ENCODE measurements at regions not wholly inside any gene's neighbourhood (a gene's known extent, or its start where the extent isn't known, plus 50 kb on each side); places are given as distances from the start of the nearest gene placed in this dataset.

DNA sequence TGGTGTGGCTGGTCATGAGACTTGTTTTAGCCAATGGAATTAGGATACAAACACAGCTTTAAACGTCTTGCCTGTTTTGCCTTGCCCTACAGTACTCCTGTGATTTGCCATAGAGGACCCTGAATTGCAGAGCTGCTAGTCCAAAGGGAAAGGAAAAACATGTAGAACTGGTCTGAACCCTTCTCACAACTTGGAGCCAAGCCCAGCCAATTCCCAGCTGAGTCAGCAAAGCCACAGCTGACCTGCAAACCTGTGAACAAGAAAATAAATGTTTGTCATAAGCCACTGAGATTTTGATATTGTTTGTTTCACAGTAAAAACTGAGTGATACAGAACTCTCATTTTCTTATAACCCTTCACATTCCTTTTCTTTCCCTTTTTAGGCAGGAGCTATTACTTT, 360.5 kb upstream of the API5 start:
- no peak overlapping the region for H3K4me2 ChIP-seq (ENCODE audit: low read length, poor library complexity, severe bottlenecking)
- H2BK120ac ChIP-seq (ENCODE audit: low read depth, low read length), result no peak overlapping the region
- H2BK5ac ChIP-seq (ENCODE audit: low read depth, low read length, poor library complexity, severe bottlenecking), result no peak overlapping the region
- no peak overlapping the region for H3K23ac ChIP-seq (ENCODE audit: low read length in 2 of 2)
- H3K9ac ChIP-seq (ENCODE audit: low read length), result no peak overlapping the region
- H2BK12ac ChIP-seq (ENCODE audit: low read length in 2 of 2), result no peak overlapping the region
- no peaks in the 10 kb centered on the region for H3K79me1 ChIP-seq (replicated peaks; ENCODE audit: low read length, poor library complexity, severe bottlenecking)
- DNase-seq, result no peak
- H3K4ac ChIP-seq (ENCODE audit: low read depth in 1 of 2, low read length in 2 of 2), result no peak overlapping the region
- H3K9me3 ChIP-seq (ENCODE audit: control insufficient read depth, low read length), result peaks cover 31% of the 10 kb centered on the region
- H3K27ac ChIP-seq (ENCODE audit: low read length, poor library complexity, severe bottlenecking), result no peak overlapping the region
- H3K4me3 ChIP-seq (ENCODE audit: insufficient read depth in 1 of 2, low read depth in 1 of 2, low read length in 2 of 2), result no peak overlapping the region
- no peaks in the 10 kb centered on the region for H3K4me1 ChIP-seq (ENCODE audit: control insufficient read depth, insufficient read depth, low read depth, low read length)
- H2AK5ac ChIP-seq (ENCODE audit: low read length, severe bottlenecking), result no peak overlapping the region
- H4K91ac ChIP-seq (ENCODE audit: low read length), result no peak overlapping the region
- no peak overlapping the region for H4K8ac ChIP-seq (ENCODE audit: low read length)
- H3K18ac ChIP-seq (ENCODE audit: low read depth in 1 of 2, low read length in 2 of 2), result no peak overlapping the region
- no peaks in the 10 kb centered on the region for H3K27me3 ChIP-seq (ENCODE audit: control insufficient read depth in 1 of 2, insufficient read depth in 1 of 2, low read length in 2 of 2)
- H3K14ac ChIP-seq (ENCODE audit: low read length in 2 of 2), result no peak overlapping the region
- H2AFZ ChIP-seq (ENCODE audit: low read depth, low read length), result no peak overlapping the region
- H3K36me3 ChIP-seq (ENCODE audit: control insufficient read depth in 1 of 2, insufficient read depth in 2 of 2, low read depth in 1 of 2, low read length in 2 of 2), result no peaks in the 10 kb centered on the region
- WGBS, result 87% methylated on average over 1 of the region's 1 CpG
- no peak overlapping the region for H2BK15ac ChIP-seq (ENCODE audit: low read depth, poor library complexity, severe bottlenecking)

DNA sequence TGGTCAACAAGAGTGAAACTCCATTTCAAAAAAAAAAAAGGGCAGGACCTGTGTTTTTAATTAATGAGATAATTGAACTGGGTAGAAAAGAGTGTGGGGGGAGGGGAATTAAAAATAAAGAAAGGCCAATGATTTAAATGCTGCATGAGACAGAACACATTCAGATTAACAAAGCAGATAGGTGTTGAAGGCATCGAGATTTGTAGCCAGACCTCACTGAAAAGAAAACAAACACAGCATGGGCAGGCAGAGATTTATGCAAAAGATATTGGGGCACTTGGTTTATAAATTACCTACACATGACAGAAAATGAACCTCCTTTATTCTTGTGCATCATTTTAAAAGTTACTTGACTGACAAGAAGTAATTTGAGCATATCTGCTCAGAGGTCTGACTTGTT, 354.0 kb upstream of the API5 start:
- H2AK5ac ChIP-seq (ENCODE audit: low read length, severe bottlenecking), result no peak overlapping the region
- H3K18ac ChIP-seq (ENCODE audit: low read depth in 1 of 2, low read length in 2 of 2), result no peak overlapping the region
- no peak overlapping the region for H3K27ac ChIP-seq (ENCODE audit: low read length, poor library complexity, severe bottlenecking)
- no peaks in the 10 kb centered on the region for H3K36me3 ChIP-seq (ENCODE audit: control insufficient read depth in 1 of 2, insufficient read depth in 2 of 2, low read depth in 1 of 2, low read length in 2 of 2)
- no peaks in the 10 kb centered on the region for H3K27me3 ChIP-seq (ENCODE audit: control insufficient read depth in 1 of 2, insufficient read depth in 1 of 2, low read length in 2 of 2)
- no peaks in the 10 kb centered on the region for H3K79me1 ChIP-seq (replicated peaks; ENCODE audit: low read length, poor library complexity, severe bottlenecking)
- no peaks in the 10 kb centered on the region for H3K4me1 ChIP-seq (ENCODE audit: control insufficient read depth, insufficient read depth, low read depth, low read length)
- no peak overlapping the region for H3K23ac ChIP-seq (ENCODE audit: low read length in 2 of 2)
- H3K9ac ChIP-seq (ENCODE audit: low read length), result no peak overlapping the region
- H3K4me2 ChIP-seq (ENCODE audit: low read length, poor library complexity, severe bottlenecking), result no peak overlapping the region
- no peak overlapping the region for H2AFZ ChIP-seq (ENCODE audit: low read depth, low read length)
- no peak overlapping the region for H2BK5ac ChIP-seq (ENCODE audit: low read depth, low read length, poor library complexity, severe bottlenecking)
- H4K91ac ChIP-seq (ENCODE audit: low read length), result no peak overlapping the region
- no peak overlapping the region for H3K4me3 ChIP-seq (ENCODE audit: insufficient read depth in 1 of 2, low read depth in 1 of 2, low read length in 2 of 2)
- no peak overlapping the region for H2BK15ac ChIP-seq (ENCODE audit: low read depth, poor library complexity, severe bottlenecking)
- 33% methylated on average over 1 of the region's 1 CpG for WGBS
- H3K14ac ChIP-seq (ENCODE audit: low read length in 2 of 2), result no peak overlapping the region
- H2BK120ac ChIP-seq (ENCODE audit: low read depth, low read length), result no peak overlapping the region
- H2BK12ac ChIP-seq (ENCODE audit: low read length in 2 of 2), result no peak overlapping the region
- peaks cover 12% of the 10 kb centered on the region for H3K9me3 ChIP-seq (ENCODE audit: control insufficient read depth, low read length)
- DNase-seq, result no peak
- H3K4ac ChIP-seq (ENCODE audit: low read depth in 1 of 2, low read length in 2 of 2), result no peak overlapping the region
- H4K8ac ChIP-seq (ENCODE audit: low read length), result no peak overlapping the region

DNA sequence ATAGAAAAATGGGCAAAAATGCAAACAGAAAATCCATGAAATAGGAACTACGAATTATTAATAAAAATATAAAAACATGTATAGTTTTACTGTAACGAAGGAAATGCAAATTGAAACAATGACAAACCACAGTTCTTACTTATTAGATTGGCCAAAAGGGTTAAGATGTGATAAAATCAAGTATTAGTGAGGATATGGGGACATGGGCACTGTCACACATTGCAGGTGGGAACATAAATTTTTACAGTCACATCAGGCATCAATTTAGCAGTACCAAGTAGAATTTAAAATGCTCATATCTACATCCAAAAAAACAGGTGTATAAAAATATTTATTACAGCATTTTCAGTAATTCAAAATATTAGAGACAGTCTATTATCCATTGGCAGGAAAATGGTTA, 353.2 kb upstream of the API5 start:
- Histone ChIP-seq H3K36me3 (ENCODE audit: control insufficient read depth in 1 of 2, insufficient read depth in 2 of 2, low read depth in 1 of 2, low read length in 2 of 2) (no peaks in the 10 kb centered on the region), H3K9me3 (ENCODE audit: control insufficient read depth, low read length) (peaks cover 12% of the 10 kb centered on the region), H2BK12ac (ENCODE audit: low read length in 2 of 2) (no peak overlapping the region), H3K14ac (ENCODE audit: low read length in 2 of 2) (no peak overlapping the region), H2AFZ (ENCODE audit: low read depth, low read length) (no peak overlapping the region), H2AK5ac (ENCODE audit: low read length, severe bottlenecking) (no peak overlapping the region), H3K9ac (ENCODE audit: low read length) (no peak overlapping the region), H3K4me1 (ENCODE audit: control insufficient read depth, insufficient read depth, low read depth, low read length) (no peaks in the 10 kb centered on the region), H3K4me3 (ENCODE audit: insufficient read depth in 1 of 2, low read depth in 1 of 2, low read length in 2 of 2) (no peak overlapping the region), H3K4me2 (ENCODE audit: low read length, poor library complexity, severe bottlenecking) (no peak overlapping the region), H3K18ac (ENCODE audit: low read depth in 1 of 2, low read length in 2 of 2) (no peak overlapping the region), H2BK15ac (ENCODE audit: low read depth, poor library complexity, severe bottlenecking) (no peak overlapping the region), H2BK5ac (ENCODE audit: low read depth, low read length, poor library complexity, severe bottlenecking) (no peak overlapping the region), H3K4ac (ENCODE audit: low read depth in 1 of 2, low read length in 2 of 2) (no peak overlapping the region), H3K27ac (ENCODE audit: low read length, poor library complexity, severe bottlenecking) (no peak overlapping the region), H2BK120ac (ENCODE audit: low read depth, low read length) (no peak overlapping the region), H4K8ac (ENCODE audit: low read length) (no peak overlapping the region), H4K91ac (ENCODE audit: low read length) (no peak overlapping the region), H3K23ac (ENCODE audit: low read length in 2 of 2) (no peak overlapping the region), H3K27me3 (ENCODE audit: control insufficient read depth in 1 of 2, insufficient read depth in 1 of 2, low read length in 2 of 2) (no peaks in the 10 kb centered on the region), H3K79me1 (replicated peaks; ENCODE audit: low read length, poor library complexity, severe bottlenecking) (no peaks in the 10 kb centered on the region)
- WGBS, result no CpG with 5 or more reads among the region's 2 CpGs
- DNase-seq, result no peak

DNA sequence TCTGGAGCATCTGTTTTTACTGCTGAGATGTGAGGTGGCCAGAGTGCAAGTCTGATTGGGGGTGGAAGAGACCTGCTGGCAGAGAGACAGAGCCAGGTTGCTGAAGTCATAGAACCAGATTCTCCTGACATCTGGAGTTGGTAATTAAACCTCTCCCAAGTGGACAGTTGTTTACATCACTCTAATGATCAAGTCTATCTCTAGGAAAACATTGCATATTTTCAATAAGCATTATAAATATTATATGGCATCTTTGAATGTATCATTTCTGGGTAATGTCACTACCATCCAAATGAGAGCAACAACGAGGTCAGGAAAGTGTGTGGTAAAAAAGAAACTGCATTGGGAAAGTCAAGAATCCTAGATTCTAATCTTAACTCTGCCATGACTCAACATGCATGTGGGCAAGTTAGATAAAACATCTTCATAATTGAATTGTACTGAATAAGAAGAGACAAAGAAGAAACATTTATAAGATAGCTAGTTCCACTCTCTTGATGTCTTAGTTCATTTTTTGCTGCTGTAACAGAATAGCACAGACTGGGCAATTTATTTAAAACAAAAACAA, 351.2 kb upstream of the API5 start:
- no peaks in the 10 kb centered on the region for H3K27me3 ChIP-seq (ENCODE audit: control insufficient read depth in 1 of 2, insufficient read depth in 1 of 2, low read length in 2 of 2)
- H3K4me1 ChIP-seq (ENCODE audit: control insufficient read depth, insufficient read depth, low read depth, low read length), result no peaks in the 10 kb centered on the region
- no peak overlapping the region for H3K27ac ChIP-seq (ENCODE audit: low read length, poor library complexity, severe bottlenecking)
- H3K4ac ChIP-seq (ENCODE audit: low read depth in 1 of 2, low read length in 2 of 2), result no peak overlapping the region
- H3K9ac ChIP-seq (ENCODE audit: low read length), result no peak overlapping the region
- H4K8ac ChIP-seq (ENCODE audit: low read length), result no peak overlapping the region
- no peak overlapping the region for H3K4me2 ChIP-seq (ENCODE audit: low read length, poor library complexity, severe bottlenecking)
- H2BK15ac ChIP-seq (ENCODE audit: low read depth, poor library complexity, severe bottlenecking), result no peak overlapping the region
- H3K36me3 ChIP-seq (ENCODE audit: control insufficient read depth in 1 of 2, insufficient read depth in 2 of 2, low read depth in 1 of 2, low read length in 2 of 2), result no peaks in the 10 kb centered on the region
- H2AK5ac ChIP-seq (ENCODE audit: low read length, severe bottlenecking), result no peak overlapping the region
- no peak for DNase-seq
- H3K4me3 ChIP-seq (ENCODE audit: insufficient read depth in 1 of 2, low read depth in 1 of 2, low read length in 2 of 2), result no peak overlapping the region
- H3K79me1 ChIP-seq (replicated peaks; ENCODE audit: low read length, poor library complexity, severe bottlenecking), result no peaks in the 10 kb centered on the region
- H3K23ac ChIP-seq (ENCODE audit: low read length in 2 of 2), result no peak overlapping the region
- H4K91ac ChIP-seq (ENCODE audit: low read length), result no peak overlapping the region
- no peak overlapping the region for H3K14ac ChIP-seq (ENCODE audit: low read length in 2 of 2)
- no peak overlapping the region for H2BK120ac ChIP-seq (ENCODE audit: low read depth, low read length)
- H2BK5ac ChIP-seq (ENCODE audit: low read depth, low read length, poor library complexity, severe bottlenecking), result no peak overlapping the region
- H2BK12ac ChIP-seq (ENCODE audit: low read length in 2 of 2), result no peak overlapping the region
- H2AFZ ChIP-seq (ENCODE audit: low read depth, low read length), result no peak overlapping the region
- WGBS, result no CpG with 5 or more reads among the region's 1 CpG
- H3K9me3 ChIP-seq (ENCODE audit: control insufficient read depth, low read length), result peaks cover 6% of the 10 kb centered on the region
- no peak overlapping the region for H3K18ac ChIP-seq (ENCODE audit: low read depth in 1 of 2, low read length in 2 of 2)

Measured in mesenchymal stem cell (in vitro differentiated cells and primary cell).